HG03103 (cell line): ENCODE measurements at regions not wholly inside any gene's neighbourhood (a gene's known extent, or its start where the extent isn't known, plus 50 kb on each side); places are given as distances from the start of the nearest gene placed in this dataset.
"Not testable (repeated sequence)": the region's sequence is repeated elsewhere in the genome, so short reads cannot be mapped to it uniquely, and the experiment has no call there.

Source experiments
- ATAC-seq: cut with Tn5 transposase; IDR thresholded peaks from one replicate; pipeline ENCODE4 v1.9.1; 2021; ENCODE audit warnings: low read depth; ENCODE audit not compliant: unreplicated experiment

DNA sequence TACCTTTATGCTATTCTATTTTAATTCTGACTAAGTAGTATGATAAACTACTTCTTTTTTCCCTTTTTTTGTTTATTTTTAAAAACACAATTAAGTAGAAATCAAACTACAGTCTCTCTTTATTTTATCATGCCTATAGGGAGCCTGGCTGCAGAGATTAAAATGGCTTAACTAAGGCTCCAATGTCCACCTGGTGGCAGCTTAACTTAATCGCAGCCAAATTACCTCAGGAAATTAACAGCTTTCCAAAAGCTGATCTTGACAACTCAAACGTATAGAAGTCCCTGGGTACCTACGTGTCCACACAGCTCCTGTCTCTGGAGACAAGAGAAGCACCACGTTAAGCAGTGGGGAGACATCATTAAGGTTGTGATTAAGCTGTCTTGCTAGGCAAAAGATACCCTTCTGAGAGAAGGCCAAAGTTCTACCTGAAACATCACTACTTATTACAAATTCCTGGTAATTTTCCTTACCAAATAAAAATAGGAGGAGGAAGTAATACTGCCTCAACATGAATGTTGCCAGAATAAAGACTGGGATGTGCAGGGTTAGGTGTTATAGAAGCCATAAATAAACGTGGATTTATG is 63.2 kb upstream of the SNX19 start:
- ATAC-seq, result peak; percentile 60

GRCh38 chr11:130980071-130980862 is 64.0 kb upstream of the SNX19 start:
- ATAC-seq, result no peak

GRCh38 chr11:130984241-130984640 is 68.0 kb upstream of the SNX19 start:
- ATAC-seq, result not testable (repeated sequence)

- no peak for ATAC-seq
Measured at GRCh38 chr11:130992788-130993187, 76.5 kb upstream of the SNX19 start.

- no peak for ATAC-seq
Measured at GRCh38 chr11:130994043-130994442, 77.8 kb upstream of the SNX19 start.

DNA sequence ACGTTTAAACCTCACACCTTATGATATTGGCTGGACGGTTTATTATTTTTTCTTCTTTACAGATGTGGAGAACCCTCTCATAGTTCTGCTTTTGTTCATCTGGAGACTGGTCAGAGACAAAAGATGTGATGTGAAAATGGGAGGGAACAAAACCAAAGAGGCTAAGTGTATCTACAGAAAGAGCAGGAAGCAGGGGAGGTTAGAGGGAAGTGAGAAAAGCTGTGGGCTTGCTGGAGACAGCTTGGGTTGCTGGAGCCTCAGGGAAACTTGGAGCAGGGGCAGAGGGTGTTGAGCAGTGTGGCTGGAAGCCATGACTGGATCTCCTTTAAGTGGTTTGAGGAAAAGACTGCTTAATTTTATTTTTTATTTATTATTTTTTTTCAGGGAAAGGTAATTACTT is 79.0 kb upstream of the SNX19 start:
- no peak for ATAC-seq

DNA sequence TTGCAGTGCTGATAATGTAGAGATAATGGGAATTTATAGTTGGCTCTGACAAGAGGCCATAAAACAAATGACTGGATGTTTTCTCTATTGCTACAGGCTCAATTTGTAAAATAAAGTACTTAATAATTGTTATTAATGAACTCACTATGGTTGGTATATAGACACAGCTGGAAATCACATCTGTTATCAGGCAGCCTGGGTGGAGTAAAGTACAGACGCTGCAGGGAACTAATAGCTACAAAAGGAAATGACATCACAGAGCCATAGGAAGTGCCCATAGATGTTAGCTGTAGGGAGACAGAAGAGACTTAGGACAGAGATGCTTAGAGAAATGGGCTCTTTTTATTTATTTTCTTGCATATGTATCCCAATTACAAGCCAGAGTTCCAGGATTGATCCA is 81.0 kb upstream of the SNX19 start:
- ATAC-seq, result no peak

DNA sequence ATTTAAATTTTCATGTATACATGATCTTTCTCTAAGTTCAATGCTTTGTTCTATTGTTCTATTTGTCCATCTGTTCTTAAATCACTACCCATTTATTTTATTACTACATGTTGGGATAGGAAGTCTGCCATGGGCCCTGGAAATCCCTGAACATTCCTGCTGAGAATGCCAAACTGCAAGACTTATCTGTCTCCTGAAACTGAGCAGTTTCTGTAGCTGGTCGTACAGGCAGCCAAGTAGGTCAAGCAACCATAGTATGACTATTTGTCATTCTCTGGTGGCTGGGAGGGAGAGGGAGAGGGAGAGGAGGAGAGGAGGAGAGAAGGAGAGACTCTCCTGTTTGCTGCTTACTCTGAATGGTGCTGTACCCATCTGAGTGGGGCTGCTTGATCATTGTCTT is 82.8 kb upstream of the SNX19 start:
- no peak for ATAC-seq

DNA sequence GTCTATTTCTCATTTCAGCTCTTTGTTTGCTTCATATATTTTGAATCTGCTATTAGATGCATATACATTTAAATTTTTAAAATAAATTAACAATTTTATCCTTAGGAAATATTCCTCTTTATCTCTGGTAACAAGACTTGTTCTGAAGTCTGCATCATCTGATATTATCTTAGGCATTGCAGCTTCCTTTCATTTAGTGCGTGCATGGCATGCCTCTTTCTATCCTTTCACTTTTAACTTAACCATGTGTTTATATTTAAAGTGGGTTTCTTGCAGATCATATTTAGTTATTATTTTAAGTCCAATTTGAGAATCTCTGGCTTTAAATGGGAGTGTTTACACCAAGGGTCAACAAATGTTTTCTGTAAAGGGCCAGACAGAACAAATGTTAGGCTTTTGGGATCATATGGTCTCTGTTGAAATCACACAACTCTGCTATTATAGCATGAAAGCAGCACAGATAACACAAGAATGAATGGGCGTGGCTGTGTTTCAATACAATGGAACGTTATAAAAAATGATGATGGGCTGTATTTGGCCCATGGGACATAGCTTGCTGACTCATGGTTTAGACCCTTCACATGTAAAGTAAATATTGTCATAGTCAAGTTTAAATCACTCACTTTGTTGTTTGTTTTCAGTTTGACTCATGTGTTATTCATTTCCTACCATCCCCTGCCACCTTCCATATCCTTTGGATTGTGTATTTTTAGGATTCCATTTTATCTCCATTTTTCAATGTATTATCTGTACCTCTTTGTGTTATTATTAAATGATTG is 83.9 kb upstream of the SNX19 start:
- no peak for ATAC-seq

GRCh38 chr11:131002145-131002544 is 85.9 kb upstream of the SNX19 start:
- no peak for ATAC-seq

GRCh38 chr11:131005829-131006228 is 89.5 kb upstream of the SNX19 start:
- no peak for ATAC-seq

GRCh38 chr11:131025020-131025419 is 108.7 kb upstream of the SNX19 start:
- peak; percentile 51 for ATAC-seq

GRCh38 chr11:131025421-131026125 is 109.3 kb upstream of the SNX19 start:
- peak; percentile 62 for ATAC-seq

GRCh38 chr11:131027491-131027890 is 111.2 kb upstream of the SNX19 start:
- ATAC-seq, result no peak

DNA sequence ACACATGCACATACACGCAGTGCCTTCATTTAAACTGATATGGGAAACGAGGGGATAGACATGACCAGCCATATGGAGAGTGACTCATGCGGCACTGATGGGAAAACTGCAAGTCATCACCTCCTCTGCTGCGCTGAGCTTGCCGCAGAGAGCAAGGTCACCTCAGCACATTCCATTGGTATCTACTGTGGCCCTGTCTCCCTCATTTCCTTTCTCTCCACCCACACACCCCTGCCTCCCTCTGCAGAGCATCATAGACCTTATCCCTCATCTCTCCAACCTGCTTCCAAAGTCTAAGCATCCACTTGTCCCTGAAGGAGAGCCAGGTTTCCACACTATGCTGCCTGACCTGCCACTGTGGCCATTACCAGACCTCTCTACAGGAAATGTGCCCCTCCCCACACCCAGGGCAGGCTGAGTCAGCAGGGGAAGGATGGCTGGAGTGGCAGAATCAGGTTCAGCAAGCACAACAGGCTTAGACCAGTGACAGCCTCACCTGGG is 116.9 kb upstream of the SNX19 start:
- ATAC-seq, result peak; percentile 48

- no peak for ATAC-seq
Measured at GRCh38 chr11:131036514-131036913, 120.2 kb upstream of the SNX19 start.

- no peak for ATAC-seq
Measured at GRCh38 chr11:131037873-131038272, 121.6 kb upstream of the SNX19 start.

GRCh38 chr11:131038597-131038996 is 122.3 kb upstream of the SNX19 start:
- no peak for ATAC-seq

DNA sequence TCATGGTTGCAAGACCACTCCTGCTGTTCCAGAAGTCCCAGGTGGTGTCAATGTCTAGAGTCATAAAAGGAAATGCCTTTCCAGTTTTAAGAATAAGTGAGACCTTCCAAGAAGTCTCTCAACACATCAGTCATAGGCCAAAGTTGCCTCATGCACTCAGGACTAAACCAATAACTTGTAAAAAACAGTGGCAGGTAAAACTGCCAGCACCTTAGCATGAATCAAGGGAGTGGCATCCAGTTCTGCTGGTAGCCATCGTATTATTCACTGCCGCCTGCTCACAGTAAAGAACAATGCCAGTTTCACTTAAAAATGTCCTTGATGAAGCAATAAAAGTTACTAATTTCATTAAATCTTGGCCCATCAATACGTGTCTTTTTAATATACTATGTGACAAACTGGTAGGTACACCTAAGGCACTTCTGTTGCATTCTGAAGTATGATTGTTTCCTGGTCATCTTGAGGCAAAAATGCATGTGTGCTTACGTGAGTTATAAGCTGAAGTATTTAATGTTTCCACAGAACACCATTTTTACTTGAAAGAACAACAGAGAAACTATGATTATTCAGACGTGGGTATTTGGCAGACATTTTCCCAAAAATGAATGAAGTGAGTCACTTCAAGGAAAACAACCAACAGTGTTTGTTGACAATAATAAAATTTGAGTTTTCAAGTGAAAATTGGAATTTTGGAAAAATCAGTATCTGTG is 125.2 kb upstream of the SNX19 start:
- ATAC-seq, result no peak

- ATAC-seq, result no peak
Measured at GRCh38 chr11:131042041-131042390, 125.7 kb upstream of the SNX19 start.
